Fibroblast of the conjunctiva (primary cell): ENCODE measurements at regions not wholly inside any gene's neighbourhood (a gene's known extent, or its start where the extent isn't known, plus 50 kb on each side); places are given as distances from the start of the nearest gene placed in this dataset.
"Not testable (repeated sequence)": the region's sequence is repeated elsewhere in the genome, so short reads cannot be mapped to it uniquely, and the experiment has no call there.

ENCODE experiments used
- DNase-seq: peaks from one replicate; pipeline ENCODE4 v3.0.0-alpha.2; 2010; ENCODE audit warnings: low read depth

DNA sequence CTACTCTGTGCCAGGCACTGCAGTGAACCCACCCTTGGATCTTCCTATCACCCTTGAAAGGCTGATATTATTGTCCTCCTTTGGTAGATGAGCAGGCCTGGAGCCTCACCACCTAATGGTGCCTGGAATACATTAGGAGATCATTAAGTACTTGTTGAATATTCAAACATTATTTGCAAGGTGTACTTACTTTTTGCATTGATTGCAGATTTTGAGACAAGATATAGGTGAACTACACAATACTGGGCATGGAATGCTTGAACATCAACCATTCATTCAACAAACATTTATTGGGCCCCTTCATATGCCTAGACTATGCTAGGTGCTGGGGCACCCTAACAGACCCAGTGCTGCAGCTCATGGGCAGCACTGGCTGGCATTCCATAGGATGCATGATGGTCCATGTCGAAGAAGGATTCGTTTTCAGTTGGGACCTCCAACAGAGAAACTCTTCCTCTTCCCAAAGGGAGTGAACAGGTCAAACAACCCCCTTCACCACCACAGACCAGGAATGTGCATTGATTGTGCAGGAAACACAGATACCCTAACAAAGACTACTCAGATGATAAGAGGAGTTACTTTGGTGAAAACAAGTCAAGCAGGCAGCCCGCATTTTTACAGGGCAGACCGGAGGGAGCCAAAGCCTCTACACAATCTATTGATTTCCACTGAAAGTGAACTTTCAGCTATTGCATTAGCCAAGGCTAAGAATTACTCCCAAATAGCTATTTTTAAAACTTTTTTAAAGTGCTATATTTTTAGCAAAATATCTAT lies 149.6 kb upstream of the SH3BP4 start:
- DNase-seq: no peak

DNA sequence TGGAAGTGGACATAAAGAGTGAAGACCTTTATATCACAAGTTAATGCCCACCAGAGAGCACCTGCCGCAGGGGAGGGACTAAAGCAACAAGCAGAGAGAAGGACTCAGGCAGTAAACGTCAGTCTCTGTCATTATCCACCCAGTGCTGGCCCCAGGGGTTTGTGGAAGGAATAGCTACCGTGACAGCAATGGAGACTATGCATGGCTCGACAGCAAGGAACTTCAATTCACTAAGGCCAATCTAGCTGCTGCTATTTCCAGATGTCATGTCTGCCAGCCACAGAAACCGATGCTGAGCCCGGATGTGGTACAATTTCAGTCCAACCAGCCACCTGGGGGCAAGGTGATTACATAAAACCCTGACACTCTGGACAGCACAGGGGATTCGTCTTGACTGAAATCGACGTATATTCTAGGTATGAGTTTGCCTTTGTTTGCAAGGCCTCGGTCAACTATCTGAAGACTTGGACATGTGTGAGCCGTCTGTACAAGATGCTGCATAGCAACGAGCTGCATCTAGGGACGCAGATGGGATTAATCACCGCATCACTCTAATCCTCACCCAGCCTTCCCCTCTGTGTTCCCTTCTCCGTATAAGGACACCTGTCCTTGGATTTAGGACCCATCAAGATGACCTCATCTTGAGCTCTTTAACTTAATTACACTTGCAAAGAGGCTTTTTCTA lies 154.1 kb upstream of the SH3BP4 start:
- DNase-seq: no peak

DNA sequence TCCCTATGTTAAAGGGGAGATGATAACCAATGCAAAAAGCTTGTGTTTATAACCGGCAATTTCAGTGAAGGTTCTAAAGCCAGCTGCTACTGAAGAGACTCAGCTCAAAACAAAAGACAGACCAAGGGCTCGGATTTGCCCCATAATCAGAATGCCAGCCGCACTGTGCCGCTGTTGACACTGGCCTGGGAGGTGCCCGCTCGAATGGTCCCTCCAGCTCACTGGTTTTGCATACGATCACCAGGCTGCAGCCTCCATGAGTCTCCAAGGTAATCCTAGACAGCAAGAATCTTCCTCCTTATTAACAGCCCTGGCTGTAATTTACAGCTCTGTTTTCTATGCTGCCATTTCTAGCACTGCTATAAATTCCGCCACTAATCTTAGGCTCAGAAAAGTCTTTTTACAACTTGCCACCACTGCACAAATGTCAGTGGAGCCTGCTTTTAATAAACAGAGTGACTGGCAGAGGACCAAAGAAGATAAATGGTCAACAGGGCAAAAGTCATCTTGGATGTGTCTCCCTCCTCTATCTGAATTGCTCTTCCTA lies 155.7 kb upstream of the SH3BP4 start:
- DNase-seq: no peak

DNA sequence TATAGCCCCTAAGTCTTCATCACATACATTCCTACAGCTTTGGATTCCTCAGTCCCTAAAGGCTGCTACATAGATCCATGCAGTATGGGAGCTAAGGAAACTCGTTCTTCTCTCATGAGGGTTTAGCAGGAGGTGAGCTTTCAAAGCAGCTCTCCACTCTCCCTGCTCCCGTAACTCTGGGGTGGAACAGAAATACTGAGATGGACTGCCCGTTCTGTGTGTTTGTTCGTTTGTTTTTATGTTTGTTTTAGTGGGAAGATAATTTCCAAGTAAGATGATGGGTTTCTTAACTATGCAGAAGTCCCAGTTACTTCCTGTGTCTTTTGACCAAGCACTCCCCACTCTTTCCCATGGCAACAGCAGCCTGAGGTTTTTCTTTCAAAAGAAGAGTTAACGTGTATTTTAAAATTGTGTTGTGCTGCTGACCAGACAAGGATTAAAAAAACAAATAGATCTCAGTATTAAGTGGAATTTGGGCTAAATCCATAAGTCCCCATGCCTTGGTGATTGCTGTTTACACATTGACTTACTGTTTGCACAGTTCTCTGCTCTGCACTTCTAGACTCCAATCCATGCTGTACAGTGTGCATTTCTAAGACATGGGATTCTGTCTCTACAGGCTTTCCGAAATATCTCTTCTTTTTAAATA lies 156.4 kb upstream of the SH3BP4 start:
- no peak for DNase-seq

DNA sequence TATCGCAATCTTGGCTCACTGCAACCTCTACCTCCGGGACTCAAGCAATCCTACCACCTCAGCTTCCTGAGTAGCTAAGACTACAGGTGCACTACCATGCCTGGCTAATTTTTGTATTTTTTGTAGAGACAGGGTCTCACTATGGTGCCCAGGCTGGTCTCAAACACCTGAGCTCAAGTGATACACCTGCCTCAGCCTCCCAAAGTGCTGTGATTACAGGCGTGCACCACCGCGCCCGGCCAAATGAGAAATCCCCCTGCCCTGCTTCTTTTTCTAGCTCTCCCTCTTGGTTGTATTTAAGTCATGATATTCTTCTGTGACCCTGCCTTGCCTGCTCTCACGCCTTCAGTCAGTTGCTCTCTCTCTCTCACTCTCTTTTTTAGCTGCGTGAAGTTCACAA lies 157.0 kb upstream of the SH3BP4 start:
- no peak for DNase-seq

DNA sequence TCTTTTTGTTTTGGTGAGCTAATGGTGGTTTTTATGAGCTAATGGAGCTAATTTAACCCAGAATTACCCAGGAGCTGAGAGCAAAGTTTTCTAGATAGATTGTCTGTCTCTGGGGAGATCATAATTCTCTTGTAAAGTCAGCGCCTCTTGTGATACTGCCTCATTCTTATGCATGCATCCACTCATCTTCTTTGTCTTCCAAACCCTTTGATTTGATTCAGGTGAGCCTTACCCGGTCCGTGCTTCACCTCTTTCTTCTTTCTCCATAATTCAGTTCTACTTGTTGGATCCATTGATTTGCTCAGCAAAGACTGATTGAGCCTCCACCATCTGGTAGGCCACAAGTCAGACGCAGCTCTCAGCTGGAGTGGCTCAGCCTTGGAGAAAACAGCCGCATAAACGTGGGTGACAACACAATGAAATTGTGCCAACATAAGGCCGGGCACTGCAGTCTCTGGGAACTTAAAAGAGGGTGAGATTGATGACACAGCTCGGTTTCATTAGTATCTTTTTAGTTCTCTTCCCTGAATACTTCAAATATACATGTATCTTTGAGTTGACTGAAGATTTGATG lies 158.5 kb upstream of the SH3BP4 start:
- no peak for DNase-seq

DNA sequence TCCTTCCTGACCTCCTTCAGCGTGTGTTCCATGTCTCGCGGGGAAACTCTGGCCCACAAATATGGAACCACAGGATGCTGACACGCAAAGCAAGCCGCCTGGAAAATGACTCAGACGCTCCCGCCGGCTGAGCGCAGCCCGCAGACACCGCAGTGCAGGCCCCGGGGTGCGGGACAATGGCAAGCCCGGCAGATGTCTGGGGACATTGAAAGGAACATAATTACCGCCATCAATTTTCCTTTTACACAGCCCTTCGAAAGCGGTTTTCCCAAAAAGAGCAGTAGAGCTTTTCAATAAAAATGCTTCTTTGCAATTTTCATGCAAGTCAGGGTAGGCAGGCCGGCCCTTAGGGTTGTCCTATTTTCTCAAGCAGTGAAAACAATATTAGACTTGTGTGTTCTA lies 159.2 kb upstream of the SH3BP4 start:
- no peak for DNase-seq

DNA sequence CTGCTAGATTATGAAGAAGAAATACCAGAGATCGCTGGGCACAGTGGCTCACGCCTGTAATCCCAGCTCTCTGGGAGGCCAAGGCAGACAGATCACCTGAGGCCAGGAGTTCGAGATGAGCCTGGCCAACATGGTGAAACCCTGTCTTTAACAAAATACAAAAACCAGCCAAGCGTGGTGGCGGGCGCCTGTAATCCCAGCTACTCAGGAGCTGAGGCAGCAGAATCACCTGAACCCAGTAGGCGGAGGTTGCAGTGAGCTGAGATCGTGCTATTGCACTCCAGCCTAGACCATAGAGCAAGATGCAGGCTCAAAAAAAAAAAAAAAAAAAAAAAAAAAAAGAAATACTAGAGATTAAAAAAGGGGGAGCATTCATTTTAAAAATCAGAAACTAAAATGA lies 159.7 kb upstream of the SH3BP4 start:
- DNase-seq: not testable (repeated sequence)

DNA sequence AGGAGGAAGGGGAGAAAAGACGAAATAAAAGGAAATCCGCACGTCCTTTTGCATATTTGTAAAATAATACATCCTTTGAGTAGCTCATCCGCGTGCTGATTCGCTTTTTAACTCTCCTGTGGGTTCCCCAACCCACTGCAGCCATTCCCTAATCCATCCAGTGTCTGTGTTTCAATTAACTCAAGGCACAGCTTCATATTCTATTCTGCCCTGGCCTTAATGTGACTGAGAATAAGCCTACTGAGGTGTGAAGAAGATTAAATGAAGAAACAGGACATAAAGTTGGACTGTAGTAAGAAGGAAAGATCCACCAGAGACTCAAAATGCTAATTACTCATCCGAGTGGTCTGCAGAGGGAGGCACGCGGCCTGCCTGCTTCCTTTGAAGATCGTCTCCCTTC lies 161.4 kb upstream of the SH3BP4 start:
- DNase-seq: no peak

DNA sequence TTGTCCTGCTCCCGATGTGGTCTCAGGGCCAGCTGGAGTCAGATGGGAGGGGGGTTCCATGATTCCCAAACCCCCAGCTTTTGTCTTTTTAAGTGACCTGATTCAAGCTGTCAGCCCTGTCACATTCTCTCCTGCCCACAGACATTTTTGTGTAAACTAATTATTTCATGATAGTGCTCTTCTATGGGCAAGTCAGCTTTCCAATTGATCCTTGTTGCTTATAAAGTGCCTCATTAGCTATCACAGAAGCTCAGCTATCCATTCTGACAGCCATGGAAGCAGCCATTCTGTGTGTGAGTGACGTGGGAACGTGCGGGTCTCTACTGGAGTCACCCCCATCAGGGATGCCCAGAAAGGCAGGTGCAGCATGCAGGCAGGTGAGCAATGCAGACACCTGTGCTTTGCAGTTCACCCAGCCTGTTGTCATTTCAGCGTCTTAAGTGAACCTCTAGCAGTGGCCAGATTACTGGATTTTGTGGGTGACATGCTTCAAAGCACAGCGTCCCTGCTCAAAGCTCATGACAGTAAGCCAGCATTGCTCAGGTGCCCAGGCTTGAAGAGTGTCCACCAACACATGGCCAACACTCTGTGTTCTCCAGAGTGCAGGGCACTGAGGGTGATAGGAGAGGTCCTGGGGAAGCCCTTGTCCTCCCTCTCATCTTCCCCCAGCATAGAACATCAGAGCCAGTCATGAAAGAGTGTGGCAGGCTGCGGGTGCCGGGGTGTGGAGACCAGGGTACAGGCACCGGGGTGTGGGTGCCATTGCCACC lies 162.1 kb upstream of the SH3BP4 start:
- DNase-seq: no peak

DNA sequence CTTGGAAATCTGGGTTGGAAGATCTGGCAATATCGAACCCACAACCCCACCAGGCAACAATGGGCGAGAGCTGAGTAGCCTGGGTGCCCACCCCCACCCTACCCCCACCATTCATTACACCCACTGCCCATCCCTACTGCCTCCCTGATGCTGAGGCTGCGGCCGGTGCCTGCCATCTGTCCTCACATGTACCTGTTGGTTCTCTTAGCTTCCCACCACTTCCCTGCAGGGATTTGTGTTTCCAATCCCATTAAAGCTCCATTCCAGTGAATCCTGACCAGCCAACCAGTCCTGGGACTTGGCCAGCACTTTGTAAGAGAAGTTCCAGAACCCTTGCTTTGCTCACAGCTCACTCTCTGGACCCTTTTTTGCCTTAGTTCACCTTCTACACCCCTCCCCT lies 163.0 kb upstream of the SH3BP4 start:
- DNase-seq: no peak

DNA sequence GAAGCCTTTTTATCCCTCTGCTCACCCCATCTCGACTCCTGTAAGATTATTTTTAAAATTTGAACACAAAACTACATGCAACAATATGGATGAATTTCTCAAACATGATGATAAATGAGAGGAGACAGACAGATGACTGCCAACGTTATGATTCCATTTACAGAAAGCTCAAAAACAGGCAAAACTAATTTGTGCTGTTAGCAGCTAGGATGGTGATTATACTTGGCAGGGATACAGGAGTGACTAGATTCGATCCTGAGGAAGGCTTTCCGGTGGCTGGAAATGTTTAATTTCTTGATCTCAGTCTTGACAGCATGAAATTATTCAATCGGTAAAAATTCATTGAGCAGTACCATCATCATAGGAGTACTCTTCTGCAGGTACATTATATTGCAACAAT lies 163.4 kb upstream of the SH3BP4 start:
- no peak for DNase-seq

DNA sequence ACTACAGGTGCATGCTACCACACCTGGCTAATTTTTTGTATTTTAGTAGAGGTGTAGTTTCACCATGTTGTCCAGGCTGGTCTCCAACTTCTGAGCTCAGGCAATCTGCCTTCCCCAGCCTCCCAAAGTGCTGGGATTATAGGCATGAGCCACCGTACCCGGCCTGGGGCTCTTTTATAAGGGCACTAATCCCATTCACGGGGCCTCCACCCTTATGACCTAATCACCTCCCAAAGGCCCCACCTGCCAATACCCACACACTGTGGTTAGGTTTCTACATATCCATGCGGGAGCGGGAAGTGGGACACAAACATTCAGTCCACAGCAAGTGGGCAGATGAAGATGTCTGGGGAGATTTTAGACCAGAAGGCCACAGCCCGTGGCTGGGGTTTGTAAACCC lies 164.7 kb upstream of the SH3BP4 start:
- DNase-seq: no peak

DNA sequence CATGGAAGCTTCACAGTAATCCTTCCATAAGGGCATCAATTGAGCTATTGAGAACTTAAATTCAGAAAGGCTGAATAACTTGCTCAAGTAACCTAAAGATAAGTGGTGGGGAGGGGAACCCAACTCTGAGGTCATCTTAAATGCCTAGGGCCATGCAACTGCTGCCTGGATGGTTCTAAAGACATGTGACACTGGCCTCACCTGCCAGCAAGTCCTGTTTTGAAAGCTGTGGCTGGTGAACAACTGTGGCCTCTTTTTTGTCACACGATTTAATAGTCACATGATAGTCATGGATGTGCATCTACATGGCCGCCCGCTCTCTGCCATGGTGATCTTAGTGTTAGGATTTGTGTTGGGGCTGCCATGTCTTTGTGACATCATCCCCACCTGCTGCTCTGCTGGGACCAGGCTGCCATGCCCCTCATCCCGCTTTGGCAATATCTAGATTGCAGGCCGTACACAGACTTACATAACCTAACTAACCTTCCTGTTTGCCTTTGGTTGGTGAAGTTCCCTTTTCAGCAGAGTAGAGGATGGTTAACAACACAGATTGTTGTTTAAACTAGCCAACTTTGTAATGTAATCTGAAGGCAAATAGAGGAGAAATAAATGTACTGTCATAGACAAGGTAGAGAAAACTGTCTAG lies 177.9 kb upstream of the SH3BP4 start:
- no peak for DNase-seq

DNA sequence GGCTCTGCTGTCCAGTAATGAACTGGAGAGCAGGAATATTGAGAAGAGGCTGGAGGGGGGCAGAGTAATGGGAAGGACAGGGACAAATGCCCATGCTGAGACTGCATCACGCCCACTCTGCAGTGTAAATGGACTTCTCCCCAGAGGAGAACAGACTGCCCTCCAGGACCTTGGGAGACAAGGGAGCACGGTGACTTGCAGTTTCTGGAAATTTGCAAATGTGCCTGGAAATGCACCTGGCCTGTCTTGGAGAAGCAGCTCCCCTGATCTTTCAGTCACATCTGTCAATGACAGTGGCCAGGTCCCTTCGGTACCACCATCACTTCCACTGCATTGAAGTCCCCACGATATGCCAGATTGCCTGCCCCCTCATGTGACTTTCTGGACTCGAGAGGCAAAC lies 178.7 kb upstream of the SH3BP4 start:
- DNase-seq: no peak

DNA sequence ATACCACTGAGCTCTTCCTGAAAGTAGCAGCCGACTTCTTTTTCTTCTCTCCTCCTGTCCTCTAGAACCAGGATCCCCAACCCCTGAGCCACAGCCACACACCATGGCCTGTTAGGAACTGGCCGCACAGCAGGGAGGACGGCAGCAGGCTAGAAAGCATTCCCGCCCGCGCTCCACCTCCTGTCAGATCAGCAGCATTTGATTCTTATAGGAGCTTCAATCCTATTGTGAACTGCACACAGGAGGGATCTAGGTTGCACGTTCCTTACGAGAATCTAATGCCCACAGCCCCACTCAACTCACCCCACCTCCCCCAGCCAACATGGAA lies 179.1 kb upstream of the SH3BP4 start:
- no peak for DNase-seq

DNA sequence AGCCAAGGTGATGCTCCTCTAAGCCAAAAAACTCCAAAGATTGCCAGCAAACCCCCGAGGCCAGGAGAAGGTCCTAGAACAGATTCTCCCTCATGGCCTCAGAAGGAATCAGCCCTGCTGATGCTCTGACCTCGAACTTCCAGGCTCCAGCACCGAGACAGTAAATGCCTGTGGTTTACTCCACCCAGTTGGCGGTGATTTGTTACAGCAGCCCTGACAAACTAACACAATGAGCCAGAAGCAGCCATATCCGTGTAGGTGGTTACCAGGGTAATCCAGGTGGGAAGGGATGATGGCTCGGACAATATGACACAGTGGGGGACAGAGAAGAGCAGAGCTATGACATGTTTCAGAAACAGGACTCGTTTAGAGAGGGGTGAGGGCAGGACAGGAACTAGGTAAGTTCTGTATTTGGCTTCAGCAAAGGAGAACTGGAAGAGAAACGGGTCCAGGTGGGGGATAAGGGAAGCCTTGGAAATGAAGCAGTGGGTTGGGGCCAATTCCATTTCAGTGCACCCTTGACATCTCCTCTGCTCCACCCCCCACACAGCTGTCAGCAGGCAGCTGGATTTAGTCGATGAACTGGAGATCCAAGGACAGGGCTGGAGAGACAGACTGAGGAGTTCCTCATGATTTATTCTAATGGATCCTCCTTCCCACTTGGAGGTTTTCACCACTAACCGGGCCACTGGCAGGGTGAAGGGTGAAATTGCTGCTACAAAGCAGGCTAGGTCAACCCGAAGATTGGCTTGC lies 179.7 kb upstream of the SH3BP4 start:
- no peak for DNase-seq

DNA sequence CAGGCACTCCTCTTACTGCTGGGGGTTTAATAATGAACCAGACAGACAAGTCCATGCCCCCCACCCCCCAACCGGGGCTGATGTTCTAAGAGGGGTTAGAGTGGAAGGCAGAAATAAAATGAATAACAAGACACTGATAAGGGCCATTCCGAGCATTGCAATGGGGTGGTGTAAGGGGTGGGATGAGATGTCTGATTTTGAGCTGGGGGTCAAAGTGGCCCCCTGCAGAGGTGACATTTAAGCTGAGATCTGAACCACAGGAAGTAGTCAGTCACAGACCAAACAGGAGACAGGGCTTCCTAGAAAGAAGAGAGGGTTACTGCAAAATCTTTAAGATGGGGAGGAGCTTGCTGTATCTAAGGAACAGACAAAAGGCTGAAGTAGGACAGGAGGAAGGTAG lies 180.6 kb upstream of the SH3BP4 start:
- DNase-seq: no peak

DNA sequence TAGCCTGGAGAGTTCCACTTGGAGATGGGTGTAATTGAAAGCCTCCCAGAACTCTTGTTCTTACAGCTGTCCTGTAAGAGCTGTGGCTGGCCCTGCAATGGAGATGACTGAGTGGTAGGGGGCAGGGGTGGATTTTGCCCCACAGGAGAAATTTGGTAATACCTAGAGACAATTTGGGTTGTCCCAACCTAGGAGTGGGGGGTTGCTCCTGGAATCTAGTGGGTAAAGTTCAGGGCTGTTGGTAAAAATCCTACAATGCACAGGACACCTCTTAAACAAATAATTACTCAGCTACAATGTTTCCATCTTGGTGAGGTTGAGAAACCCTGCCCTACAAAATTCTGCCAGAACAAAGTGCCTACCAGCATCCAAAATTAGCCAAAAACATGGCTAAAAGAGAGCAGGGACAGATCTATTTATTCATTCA lies 181.1 kb upstream of the SH3BP4 start:
- no peak for DNase-seq

DNA sequence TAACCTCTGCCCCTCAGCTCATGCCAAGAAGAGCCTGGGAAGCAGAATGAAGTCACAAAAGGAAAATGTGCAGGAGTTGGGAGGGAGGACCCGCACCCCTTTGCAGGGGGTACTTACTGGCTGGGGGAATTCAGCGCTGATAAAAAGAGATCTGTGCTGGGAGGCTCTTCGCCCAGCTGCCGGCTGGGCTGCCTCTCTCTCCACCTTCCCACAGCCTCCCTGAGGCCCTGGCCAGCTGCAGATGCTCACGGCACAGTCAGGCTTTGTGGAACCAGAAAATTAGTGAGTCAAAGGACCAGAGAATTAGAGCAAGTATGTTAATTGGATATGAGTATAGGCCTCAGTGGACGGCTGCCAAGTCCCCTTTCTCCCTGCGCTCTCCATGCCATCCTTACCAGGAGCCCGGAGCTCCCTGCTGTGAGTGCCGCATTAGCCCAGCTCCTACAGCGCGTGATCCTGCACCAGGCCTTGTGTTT lies 181.7 kb upstream of the SH3BP4 start:
- DNase-seq: no peak
